Lower lobe of right lung (tissue), 2 donors: ENCODE measurements at regions not wholly inside any gene's neighbourhood (a gene's known extent, or its start where the extent isn't known, plus 50 kb on each side); places are given as distances from the start of the nearest gene placed in this dataset.

Experiments
- ATAC-seq, 2 donors: fragments of 200-7000 bp; cut with Tn5 transposase; one replicate each; pipeline ENCODE4 v1.9.1; 2020 to 2022; ENCODE audit warnings: mild to moderate bottlenecking in 2 of 2, moderate library complexity in 2 of 2
- DNase-seq: peaks from one replicate; pipeline ENCODE4 v3.0.0-alpha.2; 2020
- H3K27ac ChIP-seq: fragments of 200-600 bp; one replicate; pipeline ENCODE4 v1.8.0; 2022
- H3K27me3 ChIP-seq: fragments of 200-600 bp; one replicate; pipeline ENCODE4 v1.8.0; 2022; ENCODE audit warnings: low read depth
- H3K36me3 ChIP-seq: fragments of 200-600 bp; one replicate; pipeline ENCODE4 v1.8.0; 2022; ENCODE audit warnings: mild to moderate bottlenecking
- H3K4me1 ChIP-seq: fragments of 200-600 bp; one replicate; pipeline ENCODE4 v1.8.0; 2022
- H3K4me3 ChIP-seq: fragments of 200-600 bp; one replicate; pipeline ENCODE4 v1.8.0; 2022; ENCODE audit warnings: mild to moderate bottlenecking
- H3K9me3 ChIP-seq: fragments of 200-600 bp; one replicate; pipeline ENCODE4 v1.8.0; 2022
- CTCF ChIP-seq: fragments of 200-600 bp; IDR thresholded peaks from one replicate; pipeline ENCODE4 v1.8.0; 2022; ENCODE audit warnings: antibody characterized with exemption, mild to moderate bottlenecking
- intact Hi-C: fragments of 100-400 bp; cut with DNase I; formaldehyde crosslinking; loops from one replicate; pipeline ENCODE4 v1.11.0; 2022
- donor health status: DM: no; HTN: yes; CAD: no; lungs with severe emphysema.

GRCh38 chr12:5124401-5124800 lies 80.7 kb downstream of the KCNA5 start:
- H3K27ac ChIP-seq, result no peak overlapping the region
- intact Hi-C loops, result no loop called here
- TF ChIP-seq CTCF, result no peak
- H3K9me3 ChIP-seq, result no peaks in the 10 kb centered on the region
- no peaks in the 10 kb centered on the region for H3K4me1 ChIP-seq
- no peaks in the 10 kb centered on the region for H3K36me3 ChIP-seq
- H3K27me3 ChIP-seq, result no peaks in the 10 kb centered on the region
- no peak for DNase-seq
- ATAC-seq, result no peak
- H3K4me3 ChIP-seq, result no peak overlapping the region

- DNase-seq (no peak), ATAC-seq (no peak)
- Histone ChIP-seq H3K9me3 (no peaks in the 10 kb centered on the region), H3K4me3 (no peak overlapping the region), H3K27me3 (peaks cover 4% of the 10 kb centered on the region), H3K36me3 (no peaks in the 10 kb centered on the region), H3K27ac (no peak overlapping the region), H3K4me1 (no peaks in the 10 kb centered on the region)
- intact Hi-C loops, result no loop called here
- no peak for TF ChIP-seq CTCF
Measured at GRCh38 chr12:5134861-5135525, 91.3 kb downstream of the KCNA5 start.

- no peak overlapping the region for H3K27ac ChIP-seq
- no peaks in the 10 kb centered on the region for H3K36me3 ChIP-seq
- H3K9me3 ChIP-seq, result no peaks in the 10 kb centered on the region
- intact Hi-C loops, result no loop called here
- no peaks in the 10 kb centered on the region for H3K27me3 ChIP-seq
- no peak for TF ChIP-seq CTCF
- ATAC-seq, result no peak
- no peaks in the 10 kb centered on the region for H3K4me1 ChIP-seq
- H3K4me3 ChIP-seq, result no peak overlapping the region
- no peak for DNase-seq
Measured at GRCh38 chr12:5138256-5138655, 94.6 kb downstream of the KCNA5 start.

- Histone ChIP-seq H3K27me3 (no peaks in the 10 kb centered on the region), H3K36me3 (no peaks in the 10 kb centered on the region), H3K4me1 (no peaks in the 10 kb centered on the region), H3K4me3 (no peak overlapping the region), H3K9me3 (no peaks in the 10 kb centered on the region), H3K27ac (no peak overlapping the region)
- intact Hi-C loops, result no loop called here
- ATAC-seq (no peak), DNase-seq (no peak)
- TF ChIP-seq CTCF, result no peak
Measured at GRCh38 chr12:5138845-5139244, 95.2 kb downstream of the KCNA5 start.

- TF ChIP-seq CTCF, result no peak
- H3K36me3 ChIP-seq, result no peaks in the 10 kb centered on the region
- no peak for ATAC-seq
- intact Hi-C loops, result no loop called here
- no peak overlapping the region for H3K4me3 ChIP-seq
- H3K27me3 ChIP-seq, result no peaks in the 10 kb centered on the region
- DNase-seq, result no peak
- no peaks in the 10 kb centered on the region for H3K4me1 ChIP-seq
- H3K27ac ChIP-seq, result no peak overlapping the region
- no peaks in the 10 kb centered on the region for H3K9me3 ChIP-seq
Measured at GRCh38 chr12:5139751-5140150, 96.1 kb downstream of the KCNA5 start.
